ENCODE measurements at regions not wholly inside any gene's neighbourhood (a gene's known extent, or its start where the extent isn't known, plus 50 kb on each side); places are given as distances from the start of the nearest gene placed in this dataset.
A peak's percentile ranks its signal among the peaks of the same experiment; 100 is the strongest.

DNA sequence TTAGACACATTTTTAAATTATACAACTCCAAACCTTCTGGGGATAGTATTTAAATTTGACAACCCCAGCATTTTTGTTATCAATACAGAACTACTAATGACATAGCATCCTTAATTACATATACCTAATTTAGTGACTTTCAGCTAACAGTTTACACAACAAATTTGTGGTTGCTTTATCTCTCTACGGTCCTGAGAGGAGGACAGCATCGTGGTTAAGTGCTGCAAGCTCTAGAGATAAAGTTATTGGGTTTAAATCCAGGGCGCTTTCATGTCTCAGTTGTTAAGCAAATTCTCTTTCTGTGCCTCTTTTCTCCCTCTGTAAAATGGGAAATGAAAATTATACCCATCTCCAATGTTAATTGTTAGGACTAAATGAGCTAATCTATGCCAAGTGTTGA lies 129.3 kb downstream of the METTL4 start:
- CTCF ChIA-PET, result no interaction called here
- Histone ChIP-seq H3K4me2 (peak overlapping the region; percentile 15; the same call in 1 of the 2 replicates), H3F3A (replicated peaks; ENCODE audit: insufficient read depth) (peaks cover 11% of the 10 kb centered on the region), H2AFZ (ENCODE audit: low read depth) (no peak overlapping the region), H3K9me3 (no peaks in the 10 kb centered on the region), H4K20me1 (ENCODE audit: insufficient read depth) (no peaks in the 10 kb centered on the region), H3K79me2 (ENCODE audit: insufficient read depth) (no peaks in the 10 kb centered on the region), H3K4me3 (ENCODE audit: low read depth in 2 of 2, low read length in 1 of 2) (no peak overlapping the region), H3K27ac (ENCODE audit: low read depth in 2 of 2, low read length in 1 of 2) (peak overlapping the region in 1 of 2 experiments; percentile 50; a peak in 2 of 4 replicates), H3K9ac (no peak overlapping the region), H3K36me3 (replicated peaks in 1 of 2; ENCODE audit: control insufficient read depth in 1 of 2, insufficient read depth in 2 of 2, low read length in 1 of 2) (no peaks in the 10 kb centered on the region), H3K9me2 (no peaks in the 10 kb centered on the region), H3K27me3 (ENCODE audit: insufficient read depth) (no peaks in the 10 kb centered on the region), H3K4me1 (ENCODE audit: control insufficient read depth in 1 of 2, insufficient read depth in 2 of 2, low read depth in 1 of 2, low read length in 1 of 2) (peaks cover 0 to 10% of the 10 kb centered on the region in 2 experiments; a peak in 2 of 4 replicates)
- 33% methylated on average over 3 of the region's 3 CpGs for WGBS (ENCODE audit: low lambda C conversion rate)
- TF ChIP-seq TCF12 (IDR thresholded peaks at IDR 0.05), result no peak
- TF ChIP-seq FOXJ3 (CRISPR knock-in tag; IDR thresholded peaks at IDR 0.05), result no peak
- TF ChIP-seq MEF2A (IDR thresholded peaks at IDR 0.05; ENCODE audit: borderline replicate concordance, low read depth), result no peak
- no peak for TF ChIP-seq FOSL2 (IDR thresholded peaks at IDR 0.05; ENCODE audit: borderline replicate concordance, low read depth)
- TF ChIP-seq, protein P1, sequence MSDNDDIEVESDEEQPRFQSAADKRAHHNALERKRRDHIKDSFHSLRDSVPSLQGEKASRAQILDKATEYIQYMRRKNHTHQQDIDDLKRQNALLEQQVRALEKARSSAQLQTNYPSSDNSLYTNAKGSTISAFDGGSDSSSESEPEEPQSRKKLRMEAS (IDR thresholded peaks at IDR 0.05; ENCODE audit: low read depth), result no peak
- no peak for TF ChIP-seq EP300 (IDR thresholded peaks at IDR 0.05; ENCODE audit: borderline replicate concordance in 1 of 2, low read depth in 1 of 2, low read length in 1 of 2)
- TF ChIP-seq RAD21 (IDR thresholded peaks at IDR 0.05; ENCODE audit: low read length), result no peak
- TF ChIP-seq SIN3A (IDR thresholded peaks at IDR 0.05; ENCODE audit: borderline replicate concordance, low read depth, low read length), result no peak
- TF ChIP-seq RFX5 (IDR thresholded peaks at IDR 0.05; ENCODE audit: low read length), result no peak
- TF ChIP-seq, protein P2, sequence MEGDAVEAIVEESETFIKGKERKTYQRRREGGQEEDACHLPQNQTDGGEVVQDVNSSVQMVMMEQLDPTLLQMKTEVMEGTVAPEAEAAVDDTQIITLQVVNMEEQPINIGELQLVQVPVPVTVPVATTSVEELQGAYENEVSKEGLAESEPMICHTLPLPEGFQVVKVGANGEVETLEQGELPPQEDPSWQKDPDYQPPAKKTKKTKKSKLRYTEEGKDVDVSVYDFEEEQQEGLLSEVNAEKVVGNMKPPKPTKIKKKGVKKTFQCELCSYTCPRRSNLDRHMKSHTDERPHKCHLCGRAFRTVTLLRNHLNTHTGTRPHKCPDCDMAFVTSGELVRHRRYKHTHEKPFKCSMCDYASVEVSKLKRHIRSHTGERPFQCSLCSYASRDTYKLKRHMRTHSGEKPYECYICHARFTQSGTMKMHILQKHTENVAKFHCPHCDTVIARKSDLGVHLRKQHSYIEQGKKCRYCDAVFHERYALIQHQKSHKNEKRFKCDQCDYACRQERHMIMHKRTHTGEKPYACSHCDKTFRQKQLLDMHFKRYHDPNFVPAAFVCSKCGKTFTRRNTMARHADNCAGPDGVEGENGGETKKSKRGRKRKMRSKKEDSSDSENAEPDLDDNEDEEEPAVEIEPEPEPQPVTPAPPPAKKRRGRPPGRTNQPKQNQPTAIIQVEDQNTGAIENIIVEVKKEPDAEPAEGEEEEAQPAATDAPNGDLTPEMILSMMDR (IDR thresholded peaks at IDR 0.05), result no peak
- no peak for TF ChIP-seq MXI1 (IDR thresholded peaks at IDR 0.05; ENCODE audit: low read depth, low read length)
- TF ChIP-seq GATA2 (CRISPR knock-in tag; IDR thresholded peaks at IDR 0.05), result no peak
- POLR2A ChIA-PET, result no interaction called here
- DNase-seq, result no peak

DNA sequence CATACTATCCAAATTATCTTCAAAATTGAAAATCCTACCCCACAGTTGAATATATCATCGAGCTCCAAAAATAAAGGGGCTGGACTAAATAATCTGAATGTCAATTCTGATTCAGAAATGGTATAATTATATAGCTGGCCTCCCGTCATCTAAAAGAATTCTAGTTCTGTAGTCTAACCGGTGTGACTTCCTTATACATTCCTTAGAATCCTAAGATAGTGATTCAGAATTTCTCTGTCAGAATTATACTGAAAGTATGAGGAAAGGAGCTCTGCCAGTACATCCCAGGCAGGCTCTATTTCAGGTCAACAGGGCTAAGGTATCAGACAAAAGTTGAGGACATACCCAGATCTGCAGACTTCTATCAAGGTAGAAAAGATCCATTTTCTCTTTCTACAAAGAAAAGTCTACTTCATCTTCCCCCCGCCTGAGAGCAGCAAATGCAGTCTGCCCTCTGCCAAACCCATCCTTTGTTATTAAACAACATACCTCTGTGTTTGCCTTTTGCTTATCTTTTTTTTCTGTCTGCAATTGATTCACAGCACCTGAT lies 128.5 kb downstream of the METTL4 start:
- ChIA-PET POLR2A (no interaction called here), CTCF (interaction anchor here (1.0 kb wide), 1 partner anchor 15 kb away, joined by 3 read pairs; no protein-coding TSS in a partner anchor)
- H3K27ac ChIP-seq (ENCODE audit: low read depth in 2 of 2, low read length in 1 of 2), result peak overlapping the region; percentile 49 to 55; a peak in 3 of 4 replicates
- H3K79me2 ChIP-seq (ENCODE audit: insufficient read depth), result no peaks in the 10 kb centered on the region
- H3K4me2 ChIP-seq, result peak overlapping the region; percentile 51
- no peaks in the 10 kb centered on the region for H3K9me3 ChIP-seq
- H4K20me1 ChIP-seq (ENCODE audit: insufficient read depth), result no peaks in the 10 kb centered on the region
- H3K4me1 ChIP-seq (ENCODE audit: control insufficient read depth in 1 of 2, insufficient read depth in 2 of 2, low read depth in 1 of 2, low read length in 1 of 2), result peaks cover 0 to 10% of the 10 kb centered on the region in 2 experiments; a peak in 2 of 4 replicates
- H2AFZ ChIP-seq (ENCODE audit: low read depth), result peak overlapping the region; percentile 58
- H3K9ac ChIP-seq, result peak overlapping the region; percentile 3; the same call in 1 of the 2 replicates
- no peak overlapping the region for H3K4me3 ChIP-seq (ENCODE audit: low read depth in 2 of 2, low read length in 1 of 2)
- H3K9me2 ChIP-seq, result no peaks in the 10 kb centered on the region
- no peak for DNase-seq
- no peaks in the 10 kb centered on the region for H3K36me3 ChIP-seq (replicated peaks in 1 of 2; ENCODE audit: control insufficient read depth in 1 of 2, insufficient read depth in 2 of 2, low read length in 1 of 2)
- H3F3A ChIP-seq (replicated peaks; ENCODE audit: insufficient read depth), result peaks cover 11% of the 10 kb centered on the region
- WGBS (ENCODE audit: low lambda C conversion rate), result 9% methylated on average over 4 of the region's 4 CpGs
- no peaks in the 10 kb centered on the region for H3K27me3 ChIP-seq (ENCODE audit: insufficient read depth)
- TF ChIP-seq, protein P3, sequence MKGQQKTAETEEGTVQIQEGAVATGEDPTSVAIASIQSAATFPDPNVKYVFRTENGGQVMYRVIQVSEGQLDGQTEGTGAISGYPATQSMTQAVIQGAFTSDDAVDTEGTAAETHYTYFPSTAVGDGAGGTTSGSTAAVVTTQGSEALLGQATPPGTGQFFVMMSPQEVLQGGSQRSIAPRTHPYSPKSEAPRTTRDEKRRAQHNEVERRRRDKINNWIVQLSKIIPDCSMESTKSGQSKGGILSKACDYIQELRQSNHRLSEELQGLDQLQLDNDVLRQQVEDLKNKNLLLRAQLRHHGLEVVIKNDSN (IDR thresholded peaks at IDR 0.05; ENCODE audit: borderline replicate concordance, low read depth), result no peak
- TF ChIP-seq TEAD4 (IDR thresholded peaks at IDR 0.05; ENCODE audit: borderline replicate concordance, insufficient read depth), result no peak
- TF ChIP-seq CHD2 (IDR thresholded peaks at IDR 0.05; ENCODE audit: low read length, partially characterized antibody), result no peak
- no peak for TF ChIP-seq NRF1 (IDR thresholded peaks at IDR 0.05; ENCODE audit: low read depth, low read length)
- TF ChIP-seq MXI1 (IDR thresholded peaks at IDR 0.05; ENCODE audit: low read depth, low read length), result no peak
- TF ChIP-seq EP300 (IDR thresholded peaks at IDR 0.05; ENCODE audit: borderline replicate concordance in 1 of 2, low read depth in 1 of 2, low read length in 1 of 2), result peak in 1 of 2 experiments; percentile 18; a peak in 1 of 4 replicates
- TF ChIP-seq SIN3A (IDR thresholded peaks at IDR 0.05; ENCODE audit: borderline replicate concordance, low read depth, low read length), result no peak
- TF ChIP-seq GATA2 (CRISPR knock-in tag; IDR thresholded peaks at IDR 0.05), result no peak
- no peak for TF ChIP-seq FOXM1 (IDR thresholded peaks at IDR 0.05; ENCODE audit: low read depth)
- no peak for TF ChIP-seq RAD21 (IDR thresholded peaks at IDR 0.05; ENCODE audit: low read length)
- TF ChIP-seq SMC3 (IDR thresholded peaks at IDR 0.05; ENCODE audit: low read depth, low read length), result no peak
- TF ChIP-seq FOXJ3 (CRISPR knock-in tag; IDR thresholded peaks at IDR 0.05), result no peak
- no peak for TF ChIP-seq RXRA (IDR thresholded peaks at IDR 0.05; ENCODE audit: borderline replicate concordance, low read depth)
- TF ChIP-seq TAF1 (IDR thresholded peaks at IDR 0.05; ENCODE audit: borderline replicate concordance, low read depth, low read length), result no peak
- no peak for TF ChIP-seq RCOR1 (IDR thresholded peaks at IDR 0.05; ENCODE audit: low read length)
- no peak for TF ChIP-seq EZH2phosphoT487 (IDR thresholded peaks at IDR 0.05; ENCODE audit: borderline replicate concordance, low read depth)
- TF ChIP-seq, protein P1 (IDR thresholded peaks at IDR 0.05; ENCODE audit: low read depth), result no peak
- no peak; the same call in 1 of the 2 replicates for TF ChIP-seq POLR2AphosphoS5 (IDR thresholded peaks at IDR 0.05; ENCODE audit: low read depth, low read length)
- peak; percentile 53 for TF ChIP-seq ELF1 (IDR thresholded peaks at IDR 0.05)
- TF ChIP-seq MEF2A (IDR thresholded peaks at IDR 0.05; ENCODE audit: borderline replicate concordance, low read depth), result no peak

Data from SK-N-SH (cell line).